SJSA1 (cell line): ENCODE measurements at regions not wholly inside any gene's neighbourhood (a gene's known extent, or its start where the extent isn't known, plus 50 kb on each side); places are given as distances from the start of the nearest gene placed in this dataset.
"Not testable (repeated sequence)": the region's sequence is repeated elsewhere in the genome, so short reads cannot be mapped to it uniquely, and the experiment has no call there.

Experiments used
- DNase-seq, 2 experiments: peaks; one replicate each; pipeline ENCODE4 v3.0.0-alpha.2; 2015 to 2020; ENCODE audit warnings: low spot score in 2 of 2, low read depth in 1 of 2
- H3K27ac ChIP-seq: fragments of 250-450 bp; sonication (Bioruptor Pico); 2 replicates; pipeline ENCODE4 v1.5.1; 2020; ENCODE audit warnings: mild to moderate bottlenecking, moderate library complexity
- H3K27me3 ChIP-seq: fragments of 250-450 bp; sonication (Bioruptor Pico); replicated peaks from 2 replicates; pipeline ENCODE4 v1.5.1; 2020; ENCODE audit warnings: mild to moderate bottlenecking, moderate library complexity
- H3K36me3 ChIP-seq: fragments of 250-450 bp; sonication (Bioruptor Pico); 2 replicates; pipeline ENCODE4 v1.5.1; 2020; ENCODE audit warnings: mild to moderate bottlenecking
- H3K4me1 ChIP-seq: fragments of 250-450 bp; sonication (Bioruptor Pico); replicated peaks from 2 replicates; pipeline ENCODE4 v1.6.1; 2021; ENCODE audit warnings: mild to moderate bottlenecking
- H3K4me3 ChIP-seq: fragments of 250-450 bp; sonication (Bioruptor Pico); 2 replicates; pipeline ENCODE4 v1.5.1; 2020; ENCODE audit warnings: mild to moderate bottlenecking
- H3K9me3 ChIP-seq: fragments of 250-450 bp; sonication (Bioruptor Pico); replicated peaks from 2 replicates; pipeline ENCODE4 v1.5.1; 2020; ENCODE audit warnings: mild to moderate bottlenecking

- not testable (repeated sequence) for H3K27ac ChIP-seq, H3K27me3 ChIP-seq, DNase-seq, H3K4me3 ChIP-seq, H3K9me3 ChIP-seq, H3K36me3 ChIP-seq, H3K4me1 ChIP-seq
Measured at GRCh38 chr20:30586178-30586577, 671.3 kb upstream of the DEFB115 start.

- no peak overlapping the region for H3K27ac ChIP-seq
- no peak for DNase-seq
- no peak overlapping the region for H3K4me3 ChIP-seq
- H3K27me3 ChIP-seq, result no peaks in the 10 kb centered on the region
- H3K36me3 ChIP-seq, result no peaks in the 10 kb centered on the region
- no peaks in the 10 kb centered on the region for H3K4me1 ChIP-seq
- no peaks in the 10 kb centered on the region for H3K9me3 ChIP-seq
Measured at GRCh38 chr20:30593572-30593971, 663.9 kb upstream of the DEFB115 start.

- no peak for DNase-seq
- no peaks in the 10 kb centered on the region for H3K36me3 ChIP-seq
- H3K4me1 ChIP-seq, result no peaks in the 10 kb centered on the region
- H3K4me3 ChIP-seq, result no peak overlapping the region
- H3K27me3 ChIP-seq, result no peaks in the 10 kb centered on the region
- no peaks in the 10 kb centered on the region for H3K9me3 ChIP-seq
- H3K27ac ChIP-seq, result no peak overlapping the region
Measured at GRCh38 chr20:30594112-30594511, 663.4 kb upstream of the DEFB115 start.

GRCh38 chr20:30595698-30596097 is 661.8 kb upstream of the DEFB115 start:
- Histone ChIP-seq H3K36me3 (no peaks in the 10 kb centered on the region), H3K4me3 (no peak overlapping the region), H3K4me1 (no peaks in the 10 kb centered on the region), H3K27ac (no peak overlapping the region), H3K27me3 (no peaks in the 10 kb centered on the region), H3K9me3 (no peaks in the 10 kb centered on the region)
- no peak for DNase-seq

GRCh38 chr20:30597429-30597828 is 660.0 kb upstream of the DEFB115 start:
- not testable (repeated sequence) for H3K36me3 ChIP-seq, DNase-seq, H3K27ac ChIP-seq, H3K9me3 ChIP-seq, H3K4me1 ChIP-seq, H3K27me3 ChIP-seq, H3K4me3 ChIP-seq

GRCh38 chr20:30598460-30599230 is 658.8 kb upstream of the DEFB115 start:
- Histone ChIP-seq H3K4me1 (no peaks in the 10 kb centered on the region), H3K27ac (no peak overlapping the region), H3K36me3 (no peaks in the 10 kb centered on the region), H3K4me3 (no peak overlapping the region), H3K9me3 (no peaks in the 10 kb centered on the region), H3K27me3 (no peaks in the 10 kb centered on the region)
- DNase-seq, result no peak

GRCh38 chr20:30599990-30600389 is 657.5 kb upstream of the DEFB115 start:
- Histone ChIP-seq H3K36me3 (no peaks in the 10 kb centered on the region), H3K27me3 (no peaks in the 10 kb centered on the region), H3K4me3 (no peak overlapping the region), H3K9me3 (no peaks in the 10 kb centered on the region), H3K4me1 (no peaks in the 10 kb centered on the region), H3K27ac (no peak overlapping the region)
- DNase-seq, result no peak

GRCh38 chr20:30601974-30602373 is 655.5 kb upstream of the DEFB115 start:
- Histone ChIP-seq H3K27ac (no peak overlapping the region), H3K36me3 (no peaks in the 10 kb centered on the region), H3K4me1 (no peaks in the 10 kb centered on the region), H3K27me3 (no peaks in the 10 kb centered on the region), H3K4me3 (no peak overlapping the region), H3K9me3 (no peaks in the 10 kb centered on the region; the same call in 1 of the 2 replicates)
- no peak for DNase-seq

- no peak for DNase-seq
- Histone ChIP-seq H3K4me3 (no peak overlapping the region), H3K27me3 (no peaks in the 10 kb centered on the region), H3K27ac (no peak overlapping the region), H3K9me3 (no peaks in the 10 kb centered on the region; the same call in 1 of the 2 replicates), H3K4me1 (no peaks in the 10 kb centered on the region), H3K36me3 (no peaks in the 10 kb centered on the region)
Measured at GRCh38 chr20:30602424-30602823, 655.0 kb upstream of the DEFB115 start.

GRCh38 chr20:30606990-30607389 is 650.5 kb upstream of the DEFB115 start:
- Histone ChIP-seq H3K4me3 (no peak overlapping the region), H3K36me3 (no peaks in the 10 kb centered on the region), H3K27ac (no peak overlapping the region), H3K4me1 (no peaks in the 10 kb centered on the region), H3K27me3 (no peaks in the 10 kb centered on the region), H3K9me3 (no peaks in the 10 kb centered on the region; the same call in 1 of the 2 replicates)
- DNase-seq, result no peak

GRCh38 chr20:30610029-30610693 is 647.3 kb upstream of the DEFB115 start:
- H3K4me1 ChIP-seq, result no peaks in the 10 kb centered on the region
- DNase-seq, result no peak
- H3K4me3 ChIP-seq, result no peak overlapping the region
- no peaks in the 10 kb centered on the region for H3K27me3 ChIP-seq
- H3K27ac ChIP-seq, result no peak overlapping the region
- no peaks in the 10 kb centered on the region for H3K36me3 ChIP-seq
- H3K9me3 ChIP-seq, result no peaks in the 10 kb centered on the region; the same call in 1 of the 2 replicates

- Histone ChIP-seq H3K27ac (no peak overlapping the region), H3K9me3 (no peaks in the 10 kb centered on the region; the same call in 1 of the 2 replicates), H3K36me3 (no peaks in the 10 kb centered on the region), H3K27me3 (no peaks in the 10 kb centered on the region), H3K4me3 (no peak overlapping the region), H3K4me1 (no peaks in the 10 kb centered on the region)
- DNase-seq, result no peak
Measured at GRCh38 chr20:30610751-30611150, 646.7 kb upstream of the DEFB115 start.

- DNase-seq, result no peak
- no peaks in the 10 kb centered on the region for H3K27me3 ChIP-seq
Measured at GRCh38 chr20:30611239-30611984, 646.1 kb upstream of the DEFB115 start.

GRCh38 chr20:30612344-30612743 is 645.1 kb upstream of the DEFB115 start:
- Histone ChIP-seq H3K4me1 (no peaks in the 10 kb centered on the region), H3K36me3 (no peaks in the 10 kb centered on the region), H3K9me3 (no peaks in the 10 kb centered on the region), H3K27ac (no peak overlapping the region), H3K27me3 (no peaks in the 10 kb centered on the region), H3K4me3 (no peak overlapping the region)
- DNase-seq, result no peak

More at GRCh38 chr20:30611239-30611984, 646.1 kb upstream of the DEFB115 start:
- Histone ChIP-seq H3K27ac (no peak overlapping the region), H3K4me1 (no peaks in the 10 kb centered on the region), H3K36me3 (no peaks in the 10 kb centered on the region), H3K4me3 (no peak overlapping the region), H3K9me3 (no peaks in the 10 kb centered on the region; the same call in 1 of the 2 replicates)
